ENCODE measurements at regions not wholly inside any gene's neighbourhood (a gene's known extent, or its start where the extent isn't known, plus 50 kb on each side); places are given as distances from the start of the nearest gene placed in this dataset.

DNA sequence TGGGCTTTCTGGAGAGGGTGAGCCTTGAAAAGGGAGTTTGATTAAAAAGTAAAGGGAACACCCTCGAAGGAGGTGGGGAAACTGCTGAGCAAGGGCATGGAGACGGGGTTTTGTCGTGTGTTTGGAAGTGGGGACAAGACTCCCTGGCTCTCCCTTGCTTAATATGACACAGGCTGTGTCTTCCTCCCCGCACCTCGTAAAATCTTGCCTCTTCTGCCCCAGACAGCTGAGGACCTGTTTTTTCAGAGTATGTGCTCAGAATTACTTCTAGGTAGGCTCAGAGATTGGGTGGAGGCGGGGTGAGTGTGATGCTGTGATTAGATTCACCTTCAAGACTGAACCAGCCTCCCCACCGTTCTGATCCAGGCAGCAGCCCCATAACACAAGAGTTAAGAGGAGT is 244.4 kb upstream of the TLE3 start:
- Histone ChIP-seq H3K4me3 (ENCODE audit: low read depth, low read length, poor library complexity, severe bottlenecking) (no peak overlapping the region), H3K27ac (ENCODE audit: low read depth, low read length, poor library complexity, severe bottlenecking) (no peak overlapping the region), H3K4me1 (ENCODE audit: insufficient read depth, low read length, poor library complexity, severe bottlenecking) (no peaks in the 10 kb centered on the region), H3K27me3 (replicated peaks; ENCODE audit: insufficient read depth, low read depth, low read length, poor library complexity) (no peaks in the 10 kb centered on the region), H3K9me3 (ENCODE audit: low read depth, low read length, poor library complexity, severe bottlenecking) (no peaks in the 10 kb centered on the region), H3K36me3 (ENCODE audit: insufficient read depth, low read length, poor library complexity, severe bottlenecking) (no peaks in the 10 kb centered on the region)
- intact Hi-C loops (cut with micrococcal nuclease; ENCODE audit: unreplicated experiment) = no loop called here
- POLR2A ChIA-PET (ENCODE audit: low non-redundant PET) = no interaction called here
- TF ChIP-seq EZH2 (IDR thresholded peaks at IDR 0.05; ENCODE audit: borderline replicate concordance, low read depth, low read length, poor library complexity, severe bottlenecking) = no peak
- TF ChIP-seq, protein P1, sequence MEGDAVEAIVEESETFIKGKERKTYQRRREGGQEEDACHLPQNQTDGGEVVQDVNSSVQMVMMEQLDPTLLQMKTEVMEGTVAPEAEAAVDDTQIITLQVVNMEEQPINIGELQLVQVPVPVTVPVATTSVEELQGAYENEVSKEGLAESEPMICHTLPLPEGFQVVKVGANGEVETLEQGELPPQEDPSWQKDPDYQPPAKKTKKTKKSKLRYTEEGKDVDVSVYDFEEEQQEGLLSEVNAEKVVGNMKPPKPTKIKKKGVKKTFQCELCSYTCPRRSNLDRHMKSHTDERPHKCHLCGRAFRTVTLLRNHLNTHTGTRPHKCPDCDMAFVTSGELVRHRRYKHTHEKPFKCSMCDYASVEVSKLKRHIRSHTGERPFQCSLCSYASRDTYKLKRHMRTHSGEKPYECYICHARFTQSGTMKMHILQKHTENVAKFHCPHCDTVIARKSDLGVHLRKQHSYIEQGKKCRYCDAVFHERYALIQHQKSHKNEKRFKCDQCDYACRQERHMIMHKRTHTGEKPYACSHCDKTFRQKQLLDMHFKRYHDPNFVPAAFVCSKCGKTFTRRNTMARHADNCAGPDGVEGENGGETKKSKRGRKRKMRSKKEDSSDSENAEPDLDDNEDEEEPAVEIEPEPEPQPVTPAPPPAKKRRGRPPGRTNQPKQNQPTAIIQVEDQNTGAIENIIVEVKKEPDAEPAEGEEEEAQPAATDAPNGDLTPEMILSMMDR (conservative IDR thresholded peaks at IDR 0.05; ENCODE audit: low read depth, low read length) = no peak
- CTCF ChIA-PET = no interaction called here
- DNase-seq (ENCODE audit: low spot score) = no peak
- no TSS peak for BruUV-seq (replicated peaks)

DNA sequence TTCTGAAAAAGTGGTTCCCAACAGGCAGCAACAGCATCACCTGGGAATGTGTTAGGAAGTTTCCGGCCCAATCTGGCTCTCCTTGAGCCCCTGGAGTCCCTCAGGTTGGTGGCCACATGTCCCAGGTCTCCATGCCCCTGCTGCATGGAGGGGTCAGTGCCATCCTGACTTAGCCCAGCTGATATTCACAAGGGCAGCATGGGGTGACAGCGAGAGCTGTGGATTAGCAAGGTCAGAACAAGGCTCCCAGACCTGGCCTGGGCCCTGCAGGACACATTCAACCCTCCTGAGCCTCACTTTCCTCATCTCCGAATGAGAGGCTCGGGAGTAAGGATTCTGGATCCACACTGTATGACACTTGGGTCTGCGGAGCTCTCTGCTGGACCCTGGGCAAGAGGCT is 243.8 kb upstream of the TLE3 start:
- Histone ChIP-seq H3K36me3 (ENCODE audit: insufficient read depth, low read length, poor library complexity, severe bottlenecking) (no peaks in the 10 kb centered on the region), H3K4me3 (ENCODE audit: low read depth, low read length, poor library complexity, severe bottlenecking) (no peak overlapping the region), H3K27me3 (replicated peaks; ENCODE audit: insufficient read depth, low read depth, low read length, poor library complexity) (no peaks in the 10 kb centered on the region), H3K27ac (ENCODE audit: low read depth, low read length, poor library complexity, severe bottlenecking) (no peak overlapping the region), H3K4me1 (ENCODE audit: insufficient read depth, low read length, poor library complexity, severe bottlenecking) (no peaks in the 10 kb centered on the region), H3K9me3 (ENCODE audit: low read depth, low read length, poor library complexity, severe bottlenecking) (no peaks in the 10 kb centered on the region)
- BruUV-seq (replicated peaks) = no TSS peak
- intact Hi-C loops (cut with micrococcal nuclease; ENCODE audit: unreplicated experiment) = no loop called here
- DNase-seq (ENCODE audit: low spot score) = no peak
- POLR2A ChIA-PET (ENCODE audit: low non-redundant PET) = no interaction called here
- CTCF ChIA-PET = no interaction called here
- TF ChIP-seq, protein P1 (conservative IDR thresholded peaks at IDR 0.05; ENCODE audit: low read depth, low read length) = no peak
- no peak for TF ChIP-seq EZH2 (IDR thresholded peaks at IDR 0.05; ENCODE audit: borderline replicate concordance, low read depth, low read length, poor library complexity, severe bottlenecking)

DNA sequence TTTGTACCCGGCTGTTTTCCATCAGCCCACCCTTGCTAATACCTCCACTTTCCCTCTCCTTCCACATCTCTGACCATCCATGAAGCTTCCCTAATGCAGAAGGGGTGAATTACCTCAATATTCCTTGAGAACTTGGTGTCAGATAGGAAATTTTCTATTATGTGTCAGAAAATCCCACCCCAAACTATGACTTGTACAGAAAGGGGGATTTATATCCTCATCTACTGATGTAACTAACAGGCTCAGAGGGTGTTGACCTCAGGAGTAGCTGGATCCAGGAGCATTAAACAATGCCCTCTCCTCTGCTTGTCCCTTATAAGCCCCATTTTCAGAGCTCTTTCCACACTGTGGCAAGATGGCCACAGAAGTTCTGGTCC is 242.8 kb upstream of the TLE3 start:
- TF ChIP-seq, protein P1 (conservative IDR thresholded peaks at IDR 0.05; ENCODE audit: low read depth, low read length) = no peak
- TF ChIP-seq EZH2 (IDR thresholded peaks at IDR 0.05; ENCODE audit: borderline replicate concordance, low read depth, low read length, poor library complexity, severe bottlenecking) = no peak
- H3K27me3 ChIP-seq (replicated peaks; ENCODE audit: insufficient read depth, low read depth, low read length, poor library complexity) = no peaks in the 10 kb centered on the region
- no TSS peak for BruUV-seq (replicated peaks)
- DNase-seq (ENCODE audit: low spot score) = no peak
- H3K36me3 ChIP-seq (ENCODE audit: insufficient read depth, low read length, poor library complexity, severe bottlenecking) = no peaks in the 10 kb centered on the region
- no peaks in the 10 kb centered on the region for H3K4me1 ChIP-seq (ENCODE audit: insufficient read depth, low read length, poor library complexity, severe bottlenecking)
- no peak overlapping the region for H3K27ac ChIP-seq (ENCODE audit: low read depth, low read length, poor library complexity, severe bottlenecking)
- intact Hi-C loops (cut with micrococcal nuclease; ENCODE audit: unreplicated experiment) = no loop called here
- CTCF ChIA-PET = no interaction called here
- H3K9me3 ChIP-seq (ENCODE audit: low read depth, low read length, poor library complexity, severe bottlenecking) = no peaks in the 10 kb centered on the region
- H3K4me3 ChIP-seq (ENCODE audit: low read depth, low read length, poor library complexity, severe bottlenecking) = no peak overlapping the region
- POLR2A ChIA-PET (ENCODE audit: low non-redundant PET) = no interaction called here

Data from A673 (cell line).